ENCODE measurements at regions not wholly inside any gene's neighbourhood (a gene's known extent, or its start where the extent isn't known, plus 50 kb on each side); places are given as distances from the start of the nearest gene placed in this dataset.

GRCh38 chr11:69427337-69427736, 54.1 kb upstream of the LINC01488 start:
- Histone ChIP-seq H3K27me3 (ENCODE audit: control insufficient read depth, insufficient read depth, low read length) (no peaks in the 10 kb centered on the region), H3K4me3 (ENCODE audit: low read length in 3 of 3) (no peak overlapping the region), H3K4me1 (ENCODE audit: control insufficient read depth in 2 of 3, insufficient read depth in 2 of 3, low read depth in 1 of 3, low read length in 3 of 3) (no peaks in the 10 kb centered on the region), H3K9me3 (ENCODE audit: control insufficient read depth in 2 of 3, insufficient read depth in 1 of 3, low read length in 3 of 3) (peaks cover 3 to 13% (median 3%) of the 10 kb centered on the region in 3 donors), H3K36me3 (ENCODE audit: control insufficient read depth in 2 of 3, insufficient read depth in 3 of 3, low read length in 3 of 3) (no peaks in the 10 kb centered on the region), H3K9ac (ENCODE audit: low read length in 3 of 3) (no peak overlapping the region), H3K27ac (ENCODE audit: low read depth in 2 of 2, low read length in 2 of 2) (no peak overlapping the region)
- DNase-seq (peak in 2 of 5 donors; percentile 35 to 36), FAIRE-seq (no peak)
- no peak for TF ChIP-seq CTCF (IDR thresholded peaks at IDR 0.05; ENCODE audit: borderline replicate concordance, extremely low read depth, insufficient read depth)
- intact Hi-C loops (cut with DNase I) = no loop called here

- intact Hi-C loops (cut with DNase I) = no loop called here
- no peaks in the 10 kb centered on the region for H3K36me3 ChIP-seq (ENCODE audit: control insufficient read depth in 2 of 3, insufficient read depth in 3 of 3, low read length in 3 of 3)
- no peaks in the 10 kb centered on the region for H3K27me3 ChIP-seq (ENCODE audit: control insufficient read depth, insufficient read depth, low read length)
- DNase-seq (peak in 2 of 5 donors; percentile 29 to 45), FAIRE-seq (no peak)
- TF ChIP-seq CTCF (IDR thresholded peaks at IDR 0.05; ENCODE audit: borderline replicate concordance, extremely low read depth, insufficient read depth) = no peak
- H3K27ac ChIP-seq (ENCODE audit: low read depth in 2 of 2, low read length in 2 of 2) = no peak overlapping the region
- H3K9ac ChIP-seq (ENCODE audit: low read length in 3 of 3) = no peak overlapping the region
- no peaks in the 10 kb centered on the region for H3K4me1 ChIP-seq (ENCODE audit: control insufficient read depth in 2 of 3, insufficient read depth in 2 of 3, low read depth in 1 of 3, low read length in 3 of 3)
- peaks cover 3 to 13% (median 3%) of the 10 kb centered on the region in 3 donors for H3K9me3 ChIP-seq (ENCODE audit: control insufficient read depth in 2 of 3, insufficient read depth in 1 of 3, low read length in 3 of 3)
- H3K4me3 ChIP-seq (ENCODE audit: low read length in 3 of 3) = no peak overlapping the region
Observed at GRCh38 chr11:69427906-69428880, 53.3 kb upstream of the LINC01488 start.

GRCh38 chr11:69429716-69430491, 51.6 kb upstream of the LINC01488 start:
- H3K27me3 ChIP-seq (ENCODE audit: control insufficient read depth, insufficient read depth, low read length) = no peaks in the 10 kb centered on the region
- intact Hi-C loops (cut with DNase I) = no loop called here

More at GRCh38 chr11:69429716-69430491, 51.6 kb upstream of the LINC01488 start:
- FAIRE-seq (no peak), DNase-seq (peak in 1 of 5 donors; percentile 57)
- Histone ChIP-seq H3K27ac (ENCODE audit: low read depth in 2 of 2, low read length in 2 of 2) (no peak overlapping the region), H3K4me1 (ENCODE audit: control insufficient read depth in 2 of 3, insufficient read depth in 2 of 3, low read depth in 1 of 3, low read length in 3 of 3) (no peaks in the 10 kb centered on the region), H3K9ac (ENCODE audit: low read length in 3 of 3) (no peak overlapping the region), H3K4me3 (ENCODE audit: low read length in 3 of 3) (no peak overlapping the region), H3K9me3 (ENCODE audit: control insufficient read depth in 2 of 3, insufficient read depth in 1 of 3, low read length in 3 of 3) (peaks cover 0 to 6% (median 0%) of the 10 kb centered on the region in 3 donors), H3K36me3 (ENCODE audit: control insufficient read depth in 2 of 3, insufficient read depth in 3 of 3, low read length in 3 of 3) (no peaks in the 10 kb centered on the region)
- TF ChIP-seq CTCF (IDR thresholded peaks at IDR 0.05; ENCODE audit: borderline replicate concordance, extremely low read depth, insufficient read depth) = no peak
